ENCODE measurements at regions not wholly inside any gene's neighbourhood (a gene's known extent, or its start where the extent isn't known, plus 50 kb on each side); places are given as distances from the start of the nearest gene placed in this dataset.

- 89% methylated on average over 12 of the region's 12 CpGs for WGBS
- intact Hi-C loops (cut with DNase I): no loop called here
These were observed 236.3 kb downstream of the BAMBI start for GRCh38 chr10:28913436-28914237.

GRCh38 chr10:28914701-28915100, 237.4 kb downstream of the BAMBI start:
- H3K4me3 ChIP-seq: no peak overlapping the region
- H3K27me3 ChIP-seq: no peaks in the 10 kb centered on the region
- H3K36me3 ChIP-seq: no peaks in the 10 kb centered on the region
- H3K9me3 ChIP-seq: no peaks in the 10 kb centered on the region
- peaks cover 0 to 20% (median 7%) of the 10 kb centered on the region in 4 donors for H3K4me1 ChIP-seq
- no peak for DNase-seq (ENCODE audit: extremely low spot score)
- TF ChIP-seq EP300 (IDR thresholded peaks at IDR 0.05): no peak
- no peak for TF ChIP-seq POLR2A (IDR thresholded peaks at IDR 0.05; ENCODE audit: low read depth)
- TF ChIP-seq POLR2AphosphoS5 (IDR thresholded peaks at IDR 0.05): no peak
- TF ChIP-seq CTCF (IDR thresholded peaks at IDR 0.05): no peak
- 68% methylated on average over 3 of the region's 3 CpGs for WGBS
- intact Hi-C loops (cut with DNase I): no loop called here
- no peak overlapping the region for H3K27ac ChIP-seq (replicated peaks in 1 of 4)

More at GRCh38 chr10:28913436-28914237, 236.3 kb downstream of the BAMBI start:
- Histone ChIP-seq H3K27me3 (no peaks in the 10 kb centered on the region), H3K9me3 (no peaks in the 10 kb centered on the region), H3K36me3 (no peaks in the 10 kb centered on the region), H3K4me1 (peaks cover 0 to 20% (median 7%) of the 10 kb centered on the region in 4 donors), H3K4me3 (no peak overlapping the region), H3K27ac (replicated peaks in 1 of 4) (no peak overlapping the region)
- TF ChIP-seq EP300 (IDR thresholded peaks at IDR 0.05) (no peak), POLR2A (IDR thresholded peaks at IDR 0.05; ENCODE audit: low read depth) (no peak), CTCF (IDR thresholded peaks at IDR 0.05) (no peak), POLR2AphosphoS5 (IDR thresholded peaks at IDR 0.05) (no peak)
- no peak for DNase-seq (ENCODE audit: extremely low spot score)

- intact Hi-C loops (cut with DNase I): no loop called here
- no peak overlapping the region for H3K27ac ChIP-seq (replicated peaks in 1 of 4)
- H3K4me1 ChIP-seq: peaks cover 0 to 10% (median 2%) of the 10 kb centered on the region in 4 donors
- no peaks in the 10 kb centered on the region for H3K9me3 ChIP-seq
- no peaks in the 10 kb centered on the region for H3K36me3 ChIP-seq
- DNase-seq (ENCODE audit: extremely low spot score): no peak
- TF ChIP-seq CTCF (IDR thresholded peaks at IDR 0.05): no peak
- no peak for TF ChIP-seq POLR2A (IDR thresholded peaks at IDR 0.05; ENCODE audit: low read depth)
- no peak for TF ChIP-seq POLR2AphosphoS5 (IDR thresholded peaks at IDR 0.05)
- TF ChIP-seq EP300 (IDR thresholded peaks at IDR 0.05): no peak
- no peak overlapping the region for H3K4me3 ChIP-seq
- 76% methylated on average over 9 of the region's 9 CpGs for WGBS
- H3K27me3 ChIP-seq: no peaks in the 10 kb centered on the region
These were observed 238.8 kb downstream of the BAMBI start for GRCh38 chr10:28915989-28916588.

GRCh38 chr10:28920091-28920490, 242.8 kb downstream of the BAMBI start:
- Histone ChIP-seq H3K4me1 (peaks cover 0 to 2% (median 0%) of the 10 kb centered on the region in 4 donors), H3K9me3 (no peaks in the 10 kb centered on the region), H3K27me3 (peaks cover 0 to 9% (median 0%) of the 10 kb centered on the region in 4 donors), H3K27ac (replicated peaks in 1 of 4) (no peak overlapping the region), H3K36me3 (no peaks in the 10 kb centered on the region), H3K4me3 (no peak overlapping the region)
- WGBS: 95% methylated on average over 3 of the region's 3 CpGs
- intact Hi-C loops (cut with DNase I): no loop called here
- DNase-seq (ENCODE audit: extremely low spot score): no peak
- no peak for TF ChIP-seq CTCF (IDR thresholded peaks at IDR 0.05)
- TF ChIP-seq EP300 (IDR thresholded peaks at IDR 0.05): no peak
- TF ChIP-seq POLR2AphosphoS5 (IDR thresholded peaks at IDR 0.05): no peak
- TF ChIP-seq POLR2A (IDR thresholded peaks at IDR 0.05; ENCODE audit: low read depth): no peak
